Ascending aorta (tissue), 2 donors: ENCODE measurements at regions not wholly inside any gene's neighbourhood (a gene's known extent, or its start where the extent isn't known, plus 50 kb on each side); places are given as distances from the start of the nearest gene placed in this dataset.

Source experiments
- DNase-seq, 2 donors: peaks; one replicate each; pipeline ENCODE4 v3.0.0-alpha.2; 2019; ENCODE audit warnings: low spot score in 2 of 2
- H3K27ac ChIP-seq, 2 donors: fragments of 200-600 bp; sonication (generic); one replicate each; pipeline ENCODE4 v1.5.1; 2016 to 2017; ENCODE audit warnings: mild to moderate bottlenecking in 1 of 2
- H3K27me3 ChIP-seq: fragments of 200-600 bp; sonication (generic); one replicate; pipeline ENCODE4 v1.5.1; 2017
- H3K36me3 ChIP-seq, 2 donors: fragments of 200-600 bp; sonication (generic); one replicate each; pipeline ENCODE4 v1.5.1; 2016
- H3K4me1 ChIP-seq, 2 donors: fragments of 200-600 bp; sonication (generic); one replicate each; pipeline ENCODE4 v1.5.1; 2016 to 2017; ENCODE audit warnings: mild to moderate bottlenecking in 1 of 2
- H3K4me3 ChIP-seq, 2 donors: fragments of 200-600 bp; sonication (generic); one replicate each; pipeline ENCODE4 v1.5.1; 2016 to 2017; ENCODE audit warnings: mild to moderate bottlenecking in 1 of 2
- H3K9me3 ChIP-seq, 2 donors: fragments of 200-600 bp; sonication (generic); one replicate each; pipeline ENCODE4 v1.5.1; 2016
- intact Hi-C: fragments of 100-400 bp; cut with DNase I; formaldehyde crosslinking; loops from one replicate; pipeline ENCODE4 v1.15.1; 2023
- TF ChIP-seq, protein P1 (sequence below), 3 experiments: fragments of 200-600 bp in 2 of 3; fragments of 450-650 bp in 1 of 3; sonication (generic) in 2 of 3; IDR thresholded peaks; one replicate each; pipeline ENCODE4 v1.5.1; 2016 to 2019; ENCODE audit warnings: antibody characterized with exemption in 3 of 3, mild to moderate bottlenecking in 1 of 3, moderate library complexity in 1 of 3

DNA sequence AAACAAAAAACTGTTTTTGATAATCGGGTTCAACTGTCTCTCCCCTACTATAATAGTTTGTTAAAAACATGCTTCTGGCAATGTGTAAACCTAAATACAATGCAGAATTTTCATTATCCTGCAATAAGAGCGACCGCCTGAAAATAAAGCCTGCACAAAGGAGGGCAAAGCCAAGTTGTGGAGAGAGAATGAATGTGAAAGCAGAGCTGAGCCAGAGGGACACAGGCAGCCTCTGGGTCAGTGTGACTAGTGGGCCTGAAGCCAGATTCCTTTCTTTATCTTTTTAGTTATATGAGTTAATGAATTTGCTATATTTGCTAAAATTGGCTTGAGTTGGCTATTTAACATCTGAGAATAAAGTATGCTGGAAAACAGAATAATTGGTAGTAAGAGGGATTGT lies 615.2 kb downstream of the PLA2G4A start:
- Histone ChIP-seq H3K36me3 (no peaks in the 10 kb centered on the region), H3K27me3 (no peaks in the 10 kb centered on the region), H3K9me3 (no peaks in the 10 kb centered on the region), H3K4me3 (no peak overlapping the region), H3K27ac (no peak overlapping the region), H3K4me1 (no peaks in the 10 kb centered on the region)
- no peak for DNase-seq
- TF ChIP-seq, protein P1, sequence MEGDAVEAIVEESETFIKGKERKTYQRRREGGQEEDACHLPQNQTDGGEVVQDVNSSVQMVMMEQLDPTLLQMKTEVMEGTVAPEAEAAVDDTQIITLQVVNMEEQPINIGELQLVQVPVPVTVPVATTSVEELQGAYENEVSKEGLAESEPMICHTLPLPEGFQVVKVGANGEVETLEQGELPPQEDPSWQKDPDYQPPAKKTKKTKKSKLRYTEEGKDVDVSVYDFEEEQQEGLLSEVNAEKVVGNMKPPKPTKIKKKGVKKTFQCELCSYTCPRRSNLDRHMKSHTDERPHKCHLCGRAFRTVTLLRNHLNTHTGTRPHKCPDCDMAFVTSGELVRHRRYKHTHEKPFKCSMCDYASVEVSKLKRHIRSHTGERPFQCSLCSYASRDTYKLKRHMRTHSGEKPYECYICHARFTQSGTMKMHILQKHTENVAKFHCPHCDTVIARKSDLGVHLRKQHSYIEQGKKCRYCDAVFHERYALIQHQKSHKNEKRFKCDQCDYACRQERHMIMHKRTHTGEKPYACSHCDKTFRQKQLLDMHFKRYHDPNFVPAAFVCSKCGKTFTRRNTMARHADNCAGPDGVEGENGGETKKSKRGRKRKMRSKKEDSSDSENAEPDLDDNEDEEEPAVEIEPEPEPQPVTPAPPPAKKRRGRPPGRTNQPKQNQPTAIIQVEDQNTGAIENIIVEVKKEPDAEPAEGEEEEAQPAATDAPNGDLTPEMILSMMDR (IDR thresholded peaks at IDR 0.05), result no peak
- intact Hi-C loops, result no loop called here

GRCh38 chr1:187445066-187445465 lies 616.3 kb downstream of the PLA2G4A start:
- no peak for DNase-seq
- Histone ChIP-seq H3K27me3 (no peaks in the 10 kb centered on the region), H3K27ac (no peak overlapping the region), H3K9me3 (no peaks in the 10 kb centered on the region), H3K36me3 (no peaks in the 10 kb centered on the region), H3K4me1 (no peaks in the 10 kb centered on the region), H3K4me3 (no peak overlapping the region)
- TF ChIP-seq, protein P1 (IDR thresholded peaks at IDR 0.05), result no peak
- intact Hi-C loops, result no loop called here

DNA sequence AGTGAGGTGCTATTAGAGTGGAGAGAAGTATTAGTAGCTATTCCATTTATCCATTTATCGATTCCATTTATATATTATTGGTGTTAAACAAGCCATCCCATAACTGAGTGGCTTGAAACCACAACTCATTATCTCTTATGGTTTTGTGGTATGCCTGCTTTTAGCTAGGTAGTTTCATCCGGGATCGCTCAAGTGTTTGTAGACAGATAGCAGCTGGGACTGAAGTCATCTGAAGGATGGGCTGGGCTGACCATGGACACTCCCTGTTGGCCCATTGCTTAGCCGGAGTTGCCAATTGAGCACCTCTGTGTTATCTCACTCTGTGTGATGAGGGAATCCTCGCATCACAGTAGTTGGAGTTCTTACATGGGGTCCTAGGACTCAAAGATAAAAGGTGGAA lies 622.5 kb downstream of the PLA2G4A start:
- intact Hi-C loops, result no loop called here
- no peak overlapping the region for H3K4me3 ChIP-seq
- H3K4me1 ChIP-seq, result no peaks in the 10 kb centered on the region
- H3K27me3 ChIP-seq, result no peaks in the 10 kb centered on the region
- no peaks in the 10 kb centered on the region for H3K36me3 ChIP-seq
- no peak for DNase-seq
- H3K27ac ChIP-seq, result no peak overlapping the region
- no peaks in the 10 kb centered on the region for H3K9me3 ChIP-seq
- TF ChIP-seq, protein P1 (IDR thresholded peaks at IDR 0.05), result no peak

GRCh38 chr1:187454010-187454409 lies 625.3 kb downstream of the PLA2G4A start:
- DNase-seq, result no peak
- Histone ChIP-seq H3K27me3 (no peaks in the 10 kb centered on the region), H3K36me3 (no peaks in the 10 kb centered on the region), H3K9me3 (no peaks in the 10 kb centered on the region), H3K4me3 (no peak overlapping the region), H3K4me1 (no peaks in the 10 kb centered on the region), H3K27ac (no peak overlapping the region)
- intact Hi-C loops, result no loop called here
- TF ChIP-seq, protein P1 (IDR thresholded peaks at IDR 0.05), result no peak

GRCh38 chr1:187456446-187456845 lies 627.7 kb downstream of the PLA2G4A start:
- DNase-seq, result no peak
- H3K36me3 ChIP-seq, result no peaks in the 10 kb centered on the region
- intact Hi-C loops, result no loop called here
- no peaks in the 10 kb centered on the region for H3K9me3 ChIP-seq
- H3K27me3 ChIP-seq, result no peaks in the 10 kb centered on the region
- no peak overlapping the region for H3K4me3 ChIP-seq
- H3K27ac ChIP-seq, result no peak overlapping the region
- TF ChIP-seq, protein P1 (IDR thresholded peaks at IDR 0.05), result no peak
- no peaks in the 10 kb centered on the region for H3K4me1 ChIP-seq

- no peak overlapping the region for H3K27ac ChIP-seq
- TF ChIP-seq, protein P1 (IDR thresholded peaks at IDR 0.05), result no peak
- no peaks in the 10 kb centered on the region for H3K36me3 ChIP-seq
- H3K4me1 ChIP-seq, result no peaks in the 10 kb centered on the region
- intact Hi-C loops, result no loop called here
- H3K4me3 ChIP-seq, result no peak overlapping the region
- no peak for DNase-seq
- H3K27me3 ChIP-seq, result no peaks in the 10 kb centered on the region
- H3K9me3 ChIP-seq, result peaks cover 0 to 5% of the 10 kb centered on the region in 2 donors
Measured at GRCh38 chr1:187460093-187460492, 631.3 kb downstream of the PLA2G4A start.
